ENCODE measurements at regions not wholly inside any gene's neighbourhood (a gene's known extent, or its start where the extent isn't known, plus 50 kb on each side); places are given as distances from the start of the nearest gene placed in this dataset.
A peak's percentile ranks its signal among the peaks of the same experiment; 100 is the strongest.
"Not testable (repeated sequence)": the region's sequence is repeated elsewhere in the genome, so short reads cannot be mapped to it uniquely, and the experiment has no call there.

DNA sequence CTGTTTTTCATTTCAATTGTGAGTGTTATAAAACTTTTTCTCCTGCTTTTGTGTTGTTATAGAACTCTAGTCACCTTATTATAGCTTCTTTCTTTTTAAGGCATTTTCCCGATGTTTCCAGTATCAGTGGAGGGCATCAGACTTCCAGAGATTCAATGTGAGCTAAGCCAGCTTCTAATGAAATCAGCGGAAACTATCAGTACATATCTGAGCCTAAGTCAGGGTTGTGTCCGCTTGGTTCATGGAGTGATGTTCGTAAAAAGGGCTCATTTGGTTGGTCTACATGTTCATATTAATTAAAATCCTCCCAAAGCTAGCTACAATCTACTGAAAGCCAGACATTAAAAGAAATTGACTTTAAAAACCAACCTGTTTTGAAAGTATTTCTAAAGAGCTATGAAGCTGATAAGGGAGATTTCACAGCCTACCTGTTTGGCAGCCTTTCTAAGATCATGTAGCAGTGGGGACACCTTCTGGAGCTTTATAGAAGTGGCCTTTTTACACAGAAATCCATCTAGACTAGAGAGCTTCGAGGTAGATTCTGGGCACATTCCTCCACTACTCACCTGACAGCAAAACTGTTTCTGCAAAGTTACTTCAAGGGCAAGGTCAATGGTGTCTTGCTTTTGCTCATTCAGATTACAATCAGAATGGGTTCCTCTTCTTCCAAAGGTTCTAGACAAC, 227.1 kb upstream of the NBPF12 start:
- peak; percentile 30 for DNase-seq

GRCh38 chr1:146709302-146709701, 228.8 kb upstream of the NBPF12 start:
- DNase-seq, result not testable (repeated sequence)

DNA sequence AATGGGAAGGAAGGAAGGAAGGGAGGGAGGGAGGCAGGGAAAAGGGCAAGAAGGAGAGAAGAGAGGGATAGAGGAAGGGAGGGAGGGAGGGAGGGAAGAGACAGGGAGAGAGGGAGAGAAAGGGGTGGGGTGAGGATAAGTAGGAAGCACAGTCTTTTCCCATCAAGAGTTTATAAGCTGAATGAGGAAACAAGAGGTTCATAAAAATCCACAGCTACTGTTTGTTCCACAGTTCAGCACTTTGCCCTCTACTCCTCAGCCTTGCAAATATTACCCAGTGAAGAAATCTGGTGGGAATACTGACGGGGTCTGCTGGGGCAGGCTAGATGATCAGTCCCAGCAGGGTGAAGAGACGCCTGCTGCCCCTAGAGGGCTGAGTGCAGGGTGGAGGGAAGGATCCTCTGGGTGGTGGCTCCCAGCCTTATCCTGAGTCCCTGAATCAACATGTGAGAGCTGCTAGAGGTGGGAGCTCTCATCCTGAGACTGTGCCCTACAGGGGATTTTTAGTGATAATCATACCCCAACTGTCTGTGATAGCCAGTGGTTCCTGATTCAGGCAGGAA, 233.9 kb upstream of the NBPF12 start:
- not testable (repeated sequence) for DNase-seq

DNA sequence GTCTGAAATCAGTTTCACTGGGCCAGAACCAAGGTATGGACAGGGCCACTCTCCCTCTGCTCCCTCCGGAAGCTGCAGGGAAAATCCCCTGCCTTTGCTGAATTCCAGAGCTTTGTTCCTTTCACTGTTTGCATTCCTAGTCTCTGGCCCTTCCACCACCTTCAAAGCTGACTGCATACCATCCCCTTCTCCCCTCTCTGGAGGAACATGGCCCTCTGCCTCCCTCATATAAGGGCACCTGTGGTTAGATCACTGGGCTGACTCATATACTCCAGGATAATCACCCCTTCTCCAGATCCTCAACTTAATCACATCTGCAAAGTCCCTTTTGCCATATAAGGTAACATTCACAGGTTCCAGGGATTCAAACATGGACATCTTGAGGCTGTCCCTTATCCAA, 236.8 kb upstream of the NBPF12 start:
- DNase-seq, result peak; percentile 75

DNA sequence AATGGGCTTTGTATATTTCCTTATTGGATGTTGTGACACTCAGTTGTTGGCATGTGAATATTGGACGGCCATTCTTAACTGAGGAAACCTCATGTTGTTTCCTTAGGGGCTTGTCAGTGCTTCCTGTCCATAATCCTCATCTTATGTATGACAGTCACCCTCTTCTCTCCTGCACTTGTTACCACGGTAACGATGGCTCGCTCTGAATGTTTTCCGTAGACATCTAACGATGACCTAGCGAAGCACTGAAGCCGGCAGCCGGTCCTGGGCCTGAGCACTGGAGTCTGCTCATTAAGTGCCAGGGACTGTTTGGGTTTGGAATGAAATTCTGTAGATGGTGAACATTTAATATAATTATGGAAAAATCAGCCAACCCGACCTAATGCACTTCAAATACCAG, 242.7 kb upstream of the NBPF12 start:
- DNase-seq, result not testable (repeated sequence)

- not testable (repeated sequence) for DNase-seq
Observed at GRCh38 chr1:146691798-146692197, 246.3 kb upstream of the NBPF12 start.

DNA sequence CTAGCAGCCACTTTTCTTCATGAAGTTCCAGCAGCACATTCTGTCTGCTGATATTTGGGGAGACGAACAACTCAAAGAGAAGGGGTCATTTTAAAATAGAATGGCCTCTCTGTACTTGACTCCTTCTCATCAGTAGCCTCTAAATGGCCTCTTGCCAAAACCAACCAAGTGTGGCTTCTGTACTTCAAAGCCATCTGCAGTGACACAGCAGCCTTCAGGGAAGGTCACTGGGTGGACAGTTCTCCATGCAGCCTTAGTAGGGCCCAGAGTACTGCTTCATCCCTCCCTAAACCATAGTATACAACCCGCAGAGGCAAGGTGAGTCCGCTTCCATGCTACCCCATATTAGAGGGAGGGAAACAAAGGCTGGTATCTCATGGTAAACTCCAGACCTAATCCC, 249.2 kb upstream of the NBPF12 start:
- DNase-seq, result not testable (repeated sequence)

DNA sequence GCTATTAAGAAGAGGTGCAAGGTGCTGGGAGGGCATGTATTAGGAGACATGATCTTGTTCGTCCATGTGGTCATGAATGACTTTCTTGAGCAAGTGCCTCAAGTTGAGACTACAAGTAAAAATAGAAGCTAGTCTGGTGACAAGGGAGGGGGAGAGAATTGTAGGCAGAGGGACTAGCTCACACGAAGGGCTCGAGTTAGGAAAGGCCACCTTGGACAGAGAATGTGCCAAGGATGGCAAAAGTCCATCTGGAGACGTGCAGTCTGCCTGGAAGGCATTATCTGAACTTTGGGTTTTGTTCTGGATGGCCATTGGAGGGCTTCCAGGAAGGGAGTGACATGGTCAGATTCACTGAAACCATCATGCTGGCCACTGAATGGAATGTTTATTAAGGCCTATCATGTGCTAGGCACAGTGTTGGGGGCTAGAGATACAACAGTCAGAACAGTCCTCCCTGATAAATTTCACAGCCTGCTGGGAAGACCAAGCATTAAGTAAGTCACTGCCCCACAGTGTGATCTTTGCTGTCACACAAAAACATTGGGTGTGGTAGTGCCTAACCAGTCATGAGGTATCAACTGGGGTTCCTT, 251.3 kb upstream of the NBPF12 start:
- not testable (repeated sequence) for DNase-seq

GRCh38 chr1:146683126-146683429, 255.0 kb upstream of the NBPF12 start:
- not testable (repeated sequence) for DNase-seq

DNA sequence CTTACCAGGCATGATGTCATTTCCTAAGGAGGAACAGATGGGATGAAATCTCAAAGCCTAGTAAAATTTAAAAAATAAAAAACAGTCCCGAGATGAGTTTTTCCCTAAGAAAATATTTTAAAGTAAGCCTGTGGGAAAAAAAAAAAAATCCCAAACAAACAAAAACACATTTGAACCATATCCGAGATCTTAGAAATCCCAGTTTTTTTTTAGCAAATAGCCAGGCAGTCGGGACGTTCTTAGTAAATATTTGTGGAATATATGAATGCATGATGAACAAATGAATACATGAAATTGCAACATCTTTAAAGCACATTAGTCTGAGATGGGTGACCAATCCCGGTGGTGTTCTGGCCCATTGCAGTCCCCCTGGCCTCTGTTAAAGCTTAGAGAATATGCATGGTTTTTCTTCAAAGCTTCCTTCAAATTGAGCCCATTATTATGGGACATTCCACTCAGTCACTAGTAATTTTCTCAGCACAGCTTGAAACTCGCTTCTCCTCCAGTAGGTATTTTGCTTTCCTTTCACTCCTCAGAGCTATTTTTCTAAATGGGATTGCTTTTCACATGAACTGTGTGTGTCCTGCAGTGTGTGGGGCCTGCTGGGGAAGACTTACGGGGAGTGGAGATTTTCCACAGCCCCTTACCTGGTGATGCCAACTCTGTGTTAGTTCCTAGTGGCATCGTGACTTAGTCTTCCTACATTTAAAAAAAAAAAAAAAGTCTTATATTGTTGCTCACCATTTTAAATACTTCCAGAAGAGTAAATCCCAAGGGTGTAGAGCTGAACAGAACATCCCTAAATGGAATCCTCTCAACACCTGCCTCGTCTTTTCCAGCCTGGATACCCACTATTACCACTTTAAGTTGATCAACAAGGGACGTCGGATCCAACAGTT, 255.6 kb upstream of the NBPF12 start:
- DNase-seq, result not testable (repeated sequence)

- DNase-seq, result peak; percentile 47
Observed at GRCh38 chr1:146673729-146674299, 264.3 kb upstream of the NBPF12 start.

DNA sequence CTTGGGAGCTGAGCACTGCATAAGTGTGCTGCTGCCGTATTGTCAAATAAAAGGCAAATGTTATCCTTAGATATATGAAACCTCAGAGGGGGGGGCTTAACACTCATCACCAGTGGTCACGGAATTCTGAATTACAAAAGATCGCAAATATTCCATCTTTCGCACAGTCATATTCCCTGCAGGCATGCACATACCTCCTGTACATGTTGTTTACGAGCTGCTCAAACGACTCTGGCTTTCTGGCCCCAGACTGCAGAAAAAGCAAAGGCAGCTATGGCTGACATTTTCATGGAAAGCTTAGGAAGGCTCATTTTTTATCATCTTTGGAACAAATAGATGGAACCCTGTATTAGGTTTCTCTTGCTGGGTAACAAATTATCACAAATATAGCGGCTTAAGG, 265.5 kb upstream of the NBPF12 start:
- peak; percentile 6 for DNase-seq

DNA sequence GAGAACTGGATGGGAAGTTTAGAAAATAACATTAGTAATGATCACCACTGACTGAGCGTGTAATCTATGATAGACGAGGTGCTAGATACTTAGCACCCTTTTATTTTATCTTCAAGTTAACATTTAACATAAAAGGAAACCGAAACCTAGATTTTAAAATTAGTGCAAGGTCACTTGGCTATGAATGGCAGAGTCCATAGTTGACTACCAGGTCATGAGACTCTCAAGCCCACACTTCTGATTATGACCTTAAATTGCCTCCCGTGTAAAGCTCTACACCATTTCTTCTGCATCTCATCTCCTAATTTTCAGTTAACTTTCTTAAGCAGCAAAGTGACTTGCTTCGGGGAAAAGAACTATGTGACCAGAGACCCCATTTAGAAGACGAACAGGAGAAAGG, 266.5 kb upstream of the NBPF12 start:
- DNase-seq, result not testable (repeated sequence)

- DNase-seq, result not testable (repeated sequence)
Observed at GRCh38 chr1:146670832-146671566, 267.1 kb upstream of the NBPF12 start.

DNA sequence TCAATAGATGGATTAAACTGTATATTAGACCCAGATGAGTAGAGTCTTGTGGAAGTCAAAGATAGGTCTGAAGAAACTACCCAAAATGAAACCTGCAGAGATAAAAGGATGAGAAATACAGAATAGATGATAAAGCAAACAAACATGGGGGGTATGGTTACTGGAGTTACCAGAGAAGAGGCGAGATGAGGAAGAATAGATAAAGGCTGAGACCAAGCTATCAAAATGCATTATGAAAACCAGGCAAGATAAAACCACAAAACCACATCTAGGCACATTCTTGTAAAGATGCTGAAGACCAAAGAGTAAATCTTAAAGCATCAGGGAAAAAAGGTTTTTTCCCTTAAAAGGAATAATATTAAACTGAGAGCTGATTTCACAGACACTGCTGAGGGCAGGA, 271.8 kb upstream of the NBPF12 start:
- not testable (repeated sequence) for DNase-seq

- peak; percentile 72 for DNase-seq
Observed at GRCh38 chr1:146660242-146660641, 277.9 kb upstream of the NBPF12 start.

DNA sequence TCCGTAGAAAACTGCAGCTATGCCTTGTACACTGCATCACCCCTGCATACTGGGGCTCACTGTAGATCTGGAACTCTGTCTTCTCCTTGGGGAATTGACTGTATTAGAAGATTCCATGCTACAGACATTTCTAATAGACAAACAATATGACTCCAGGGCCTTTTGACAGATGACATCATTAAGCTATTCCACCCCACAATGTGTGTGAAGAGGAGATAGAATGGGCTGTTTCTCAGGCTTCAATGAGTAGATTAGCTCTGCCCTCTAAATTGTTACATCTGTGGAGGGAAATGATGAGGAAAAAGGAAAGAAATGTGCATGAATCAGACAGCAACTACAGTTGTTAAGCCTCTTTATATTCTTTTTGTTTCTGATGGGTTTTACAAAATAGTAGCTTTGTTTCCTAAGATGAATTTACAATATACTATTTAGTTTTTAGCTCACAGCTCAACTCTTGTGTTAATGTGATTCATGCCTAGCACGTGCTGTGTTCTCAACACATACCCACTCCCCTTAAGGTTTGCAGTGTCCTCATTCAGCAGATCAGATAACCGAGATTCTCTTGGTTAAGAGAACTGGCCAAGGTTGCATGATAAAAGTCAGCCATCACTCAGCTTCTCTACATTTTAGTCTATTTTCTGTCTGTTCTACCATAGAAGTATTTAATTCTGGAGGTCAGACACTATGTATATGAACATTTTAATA, 281.6 kb upstream of the NBPF12 start:
- DNase-seq, result peak; percentile 37

- not testable (repeated sequence) for DNase-seq
Observed at GRCh38 chr1:146654763-146655162, 283.4 kb upstream of the NBPF12 start.

DNA sequence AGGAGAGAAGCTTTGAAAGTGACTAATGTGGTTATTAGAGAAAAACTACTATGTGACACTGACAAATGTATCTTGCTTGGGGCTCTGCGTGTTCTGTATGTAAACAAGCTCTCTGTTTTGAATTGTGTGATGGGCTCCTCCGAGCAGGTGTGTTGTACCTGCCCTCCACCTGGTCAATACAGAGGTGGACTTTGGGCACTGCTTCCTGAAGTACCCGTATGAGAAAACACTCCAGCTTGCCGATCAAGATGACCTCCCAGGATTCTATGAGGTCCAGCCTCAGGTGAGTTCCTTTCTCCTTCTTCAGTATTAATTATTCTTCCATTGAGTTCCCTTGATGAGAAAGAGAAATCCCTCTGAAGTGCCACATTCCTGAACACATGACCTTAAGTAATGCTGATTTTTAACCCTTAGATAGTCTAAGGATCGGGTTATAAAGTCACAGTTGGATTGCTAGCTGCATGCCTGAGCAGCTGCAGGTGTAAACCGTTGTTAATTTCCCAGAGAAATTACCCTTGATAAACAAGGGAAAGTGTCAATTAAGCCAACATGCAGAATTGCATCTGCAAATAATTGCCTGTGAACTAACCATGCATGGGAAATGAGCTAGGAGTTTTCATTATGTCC, 292.0 kb upstream of the NBPF12 start:
- DNase-seq, result not testable (repeated sequence)

DNA sequence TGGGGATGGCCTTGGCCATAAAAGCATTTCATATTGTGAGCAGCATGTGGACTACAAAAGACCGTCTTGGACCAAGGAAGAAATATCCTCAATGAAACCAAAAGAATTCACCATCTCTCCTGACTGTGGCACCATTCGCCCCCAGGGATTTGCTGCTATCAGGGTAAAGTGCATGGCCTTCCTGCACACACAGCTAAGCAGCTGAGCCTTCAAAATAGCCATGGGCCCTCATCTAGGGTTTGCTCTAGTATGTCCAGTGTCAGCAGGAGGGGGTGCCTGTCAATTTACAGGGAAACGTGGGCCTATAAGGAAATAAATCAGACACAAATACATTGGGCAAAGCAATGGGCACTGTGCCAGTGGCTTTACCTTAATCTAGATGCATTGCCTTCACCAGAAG, 296.6 kb upstream of the NBPF12 start:
- not testable (repeated sequence) for DNase-seq

DNA sequence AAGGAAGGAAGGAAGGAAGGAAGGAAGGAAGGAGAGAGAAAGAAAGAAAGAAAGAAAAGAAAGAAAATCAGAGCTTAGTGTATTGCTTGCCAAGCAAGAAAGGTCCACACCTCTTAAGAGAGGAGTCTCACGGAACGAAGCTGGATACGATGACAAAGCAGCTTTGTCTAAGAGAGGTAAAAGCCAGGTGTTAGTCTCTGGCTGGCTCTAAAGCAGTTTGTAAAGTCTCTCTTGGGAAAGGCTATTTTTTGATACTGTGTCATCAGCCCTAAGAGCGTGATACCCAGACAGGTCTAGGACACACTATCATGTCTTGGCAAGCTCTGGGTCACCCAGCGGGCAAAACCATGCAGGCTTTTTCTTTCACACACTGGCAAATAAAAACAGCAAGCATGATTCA, 297.5 kb upstream of the NBPF12 start:
- not testable (repeated sequence) for DNase-seq
